Stimulated activated CD4-positive, alpha-beta T cell treated with anti-CD3 and anti-CD28 coated beads, Interleukin-4, amount 100 ng/mL, for 1 hour (primary cell): ENCODE measurements at regions not wholly inside any gene's neighbourhood (a gene's known extent, or its start where the extent isn't known, plus 50 kb on each side); places are given as distances from the start of the nearest gene placed in this dataset.
A peak's percentile ranks its signal among the peaks of the same experiment; 100 is the strongest.

Experiments used
- DNase-seq: peaks from one replicate; pipeline ENCODE4 v3.0.0-alpha.2; 2020

GRCh38 chr3:107992976-107993684 lies 97.7 kb downstream of the CD47 start:
- DNase-seq, result peak; percentile 13

GRCh38 chr3:107990926-107991325 lies 99.9 kb downstream of the CD47 start:
- DNase-seq, result no peak

GRCh38 chr3:107990433-107990832 lies 100.4 kb downstream of the CD47 start:
- no peak for DNase-seq

- no peak for DNase-seq
Observed at GRCh38 chr3:107989661-107990060, 101.2 kb downstream of the CD47 start.

GRCh38 chr3:107988460-107989175 lies 102.2 kb downstream of the CD47 start:
- no peak for DNase-seq

GRCh38 chr3:107987036-107987939 lies 103.5 kb downstream of the CD47 start:
- no peak for DNase-seq

GRCh38 chr3:107986505-107986904 lies 104.3 kb downstream of the CD47 start:
- DNase-seq, result no peak

- DNase-seq, result no peak
Observed at GRCh38 chr3:107985496-107985895, 105.3 kb downstream of the CD47 start.

GRCh38 chr3:107983247-107983646 lies 107.6 kb downstream of the CD47 start:
- DNase-seq, result no peak

GRCh38 chr3:107982165-107982564 lies 108.7 kb downstream of the CD47 start:
- DNase-seq, result no peak

GRCh38 chr3:107981471-107982111 lies 109.2 kb downstream of the CD47 start:
- DNase-seq, result no peak

GRCh38 chr3:107979538-107979937 lies 111.3 kb downstream of the CD47 start:
- DNase-seq, result no peak

- no peak for DNase-seq
Observed at GRCh38 chr3:107978131-107979055, 112.4 kb downstream of the CD47 start.

GRCh38 chr3:107977221-107978130 lies 113.4 kb downstream of the CD47 start:
- DNase-seq, result no peak

GRCh38 chr3:107976202-107976800 lies 114.5 kb downstream of the CD47 start:
- DNase-seq, result no peak

- DNase-seq, result no peak
Observed at GRCh38 chr3:107975529-107976201, 115.2 kb downstream of the CD47 start.

GRCh38 chr3:107973961-107974360 lies 116.9 kb downstream of the CD47 start:
- DNase-seq, result no peak

GRCh38 chr3:107973152-107973551 lies 117.7 kb downstream of the CD47 start:
- no peak for DNase-seq

- no peak for DNase-seq
Observed at GRCh38 chr3:107970993-107971580, 119.7 kb downstream of the CD47 start.
